DMS114 treated with DMSO at 0.1 percent for 48 hours (cell line): ENCODE measurements at regions not wholly inside any gene's neighbourhood (a gene's known extent, or its start where the extent isn't known, plus 50 kb on each side); places are given as distances from the start of the nearest gene placed in this dataset.

Source experiments
- DNase-seq: peaks from one replicate; lab custom pipeline; 2025; ENCODE audit not compliant: unreplicated experiment; lab: John Stamatoyannopoulos, UW

GRCh38 chr2:64825831-64826491, 163.2 kb upstream of the SLC1A4 start:
- DNase-seq, result no peak

- DNase-seq, result no peak
Measured at GRCh38 chr2:64826703-64827102, 162.5 kb upstream of the SLC1A4 start.

- DNase-seq, result no peak
Measured at GRCh38 chr2:64828261-64828660, 160.9 kb upstream of the SLC1A4 start.

GRCh38 chr2:64829525-64829924, 159.7 kb upstream of the SLC1A4 start:
- no peak for DNase-seq

GRCh38 chr2:64831134-64831976, 157.8 kb upstream of the SLC1A4 start:
- DNase-seq, result no peak

- no peak for DNase-seq
Measured at GRCh38 chr2:64831977-64832328, 157.2 kb upstream of the SLC1A4 start.

- DNase-seq, result no peak
Measured at GRCh38 chr2:64832936-64833335, 156.3 kb upstream of the SLC1A4 start.

- no peak for DNase-seq
Measured at GRCh38 chr2:64836566-64836965, 152.6 kb upstream of the SLC1A4 start.

GRCh38 chr2:64837116-64837731, 152.0 kb upstream of the SLC1A4 start:
- no peak for DNase-seq

- DNase-seq, result no peak
Measured at GRCh38 chr2:64837925-64838641, 151.1 kb upstream of the SLC1A4 start.

- DNase-seq, result no peak
Measured at GRCh38 chr2:64838817-64839216, 150.4 kb upstream of the SLC1A4 start.

- DNase-seq, result no peak
Measured at GRCh38 chr2:64839844-64840243, 149.4 kb upstream of the SLC1A4 start.

- DNase-seq, result no peak
Measured at GRCh38 chr2:64840426-64840881, 148.7 kb upstream of the SLC1A4 start.

- no peak for DNase-seq
Measured at GRCh38 chr2:64841461-64841860, 147.7 kb upstream of the SLC1A4 start.

GRCh38 chr2:64842030-64842429, 147.2 kb upstream of the SLC1A4 start:
- no peak for DNase-seq

- DNase-seq, result no peak
Measured at GRCh38 chr2:64844087-64844486, 145.1 kb upstream of the SLC1A4 start.

- no peak for DNase-seq
Measured at GRCh38 chr2:64845273-64845905, 143.8 kb upstream of the SLC1A4 start.

GRCh38 chr2:64846177-64846576, 143.0 kb upstream of the SLC1A4 start:
- DNase-seq, result no peak

GRCh38 chr2:64847930-64848329, 141.3 kb upstream of the SLC1A4 start:
- no peak for DNase-seq

- no peak for DNase-seq
Measured at GRCh38 chr2:64848363-64848762, 140.8 kb upstream of the SLC1A4 start.

GRCh38 chr2:64848945-64849344, 140.3 kb upstream of the SLC1A4 start:
- no peak for DNase-seq
